Lower leg skin (tissue), 4 donors: ENCODE measurements at regions not wholly inside any gene's neighbourhood (a gene's known extent, or its start where the extent isn't known, plus 50 kb on each side); places are given as distances from the start of the nearest gene placed in this dataset.

ENCODE experiments used
- DNase-seq, 2 donors: peaks; one replicate each; pipeline ENCODE4 v3.0.0-alpha.2; 2019; ENCODE audit warnings: low spot score in 2 of 2
- H3K4me3 ChIP-seq: fragments of 200-600 bp; sonication (generic); 2 replicates; pipeline ENCODE4 v1.5.1; 2017; ENCODE audit warnings: mild to moderate bottlenecking, low read depth; ENCODE audit not compliant: poor library complexity, severe bottlenecking
- CTCF ChIP-seq, 3 donors: fragments of 450-650 bp; IDR thresholded peaks; one replicate each; pipeline ENCODE4 v1.5.1; 2016; ENCODE audit warnings: antibody characterized with exemption in 3 of 3, mild to moderate bottlenecking in 3 of 3, moderate library complexity in 2 of 3
- POLR2A ChIP-seq, 2 donors: fragments of 450-650 bp; IDR thresholded peaks; one replicate each; pipeline ENCODE4 v1.6.1; 2016 to 2017; ENCODE audit warnings: antibody characterized with exemption in 2 of 2, mild to moderate bottlenecking in 1 of 2, moderate library complexity in 1 of 2
- WGBS, 2 donors: methylation state at CpG; one replicate each; pipeline ENCODE4 v1.1.5; 2018; 5-methylcytosine and 5-hydroxymethylcytosine counted together
- intact Hi-C: fragments of 100-400 bp; cut with DNase I; formaldehyde crosslinking; loops from one replicate; pipeline ENCODE4 v1.15.0; 2023; ENCODE audit warnings: low total_unique reads

- 32 to 41% methylated on average over 7 to 8 of the region's 8 CpGs for WGBS, 2 donors
- intact Hi-C loops: no loop called here
- TF ChIP-seq CTCF (IDR thresholded peaks at IDR 0.05) (no peak), POLR2A (IDR thresholded peaks at IDR 0.05) (no peak)
- H3K4me3 ChIP-seq: no peak overlapping the region
- DNase-seq: no peak
Measured at GRCh38 chr19:28917621-28918020, 295.3 kb downstream of the UQCRFS1 start.

- TF ChIP-seq CTCF (IDR thresholded peaks at IDR 0.05) (no peak), POLR2A (IDR thresholded peaks at IDR 0.05) (no peak)
- no peak for DNase-seq
- 76 to 82% methylated on average over 8 of the region's 8 CpGs for WGBS, 2 donors
- no peak overlapping the region for H3K4me3 ChIP-seq
- intact Hi-C loops: no loop called here
Measured at GRCh38 chr19:28915737-28916460, 297.1 kb downstream of the UQCRFS1 start.

DNA sequence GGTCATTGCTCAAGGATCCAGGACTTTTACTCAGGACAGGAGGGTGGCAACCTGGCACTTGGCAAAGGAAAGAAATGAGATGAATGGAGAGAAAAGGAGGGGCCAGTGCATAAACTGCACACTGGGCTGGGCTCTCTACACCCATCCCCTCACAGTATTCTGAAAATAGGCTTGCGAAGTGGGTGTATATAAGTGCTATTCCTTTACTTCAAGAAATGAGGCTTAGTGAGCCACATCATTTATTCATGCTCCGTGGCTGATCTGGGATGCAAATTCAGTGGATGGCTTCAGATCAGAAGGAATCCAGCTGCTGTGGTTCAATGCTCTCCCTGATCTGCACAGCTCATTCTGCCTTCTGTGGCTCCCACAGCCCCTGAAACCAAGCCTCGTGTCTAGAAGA lies 297.7 kb downstream of the UQCRFS1 start:
- no peak for DNase-seq
- intact Hi-C loops: no loop called here
- 81 to 90% methylated on average over 3 of the region's 3 CpGs for WGBS, 2 donors
- TF ChIP-seq POLR2A (IDR thresholded peaks at IDR 0.05) (no peak), CTCF (IDR thresholded peaks at IDR 0.05) (no peak)
- no peak overlapping the region for H3K4me3 ChIP-seq

- DNase-seq: no peak
- H3K4me3 ChIP-seq: no peak overlapping the region
- intact Hi-C loops: no loop called here
- TF ChIP-seq CTCF (IDR thresholded peaks at IDR 0.05) (no peak), POLR2A (IDR thresholded peaks at IDR 0.05) (no peak)
Measured at GRCh38 chr19:28914173-28914572, 298.8 kb downstream of the UQCRFS1 start.

- intact Hi-C loops: no loop called here
- DNase-seq: no peak
- 70 to 71% methylated on average over 6 of the region's 6 CpGs for WGBS, 2 donors
- no peak overlapping the region for H3K4me3 ChIP-seq
- TF ChIP-seq POLR2A (IDR thresholded peaks at IDR 0.05) (no peak), CTCF (IDR thresholded peaks at IDR 0.05) (no peak)
Measured at GRCh38 chr19:28913626-28914025, 299.3 kb downstream of the UQCRFS1 start.

GRCh38 chr19:28908941-28909340 lies 304.0 kb downstream of the UQCRFS1 start:
- TF ChIP-seq POLR2A (IDR thresholded peaks at IDR 0.05) (no peak), CTCF (IDR thresholded peaks at IDR 0.05) (no peak)
- DNase-seq: no peak
- H3K4me3 ChIP-seq: no peak overlapping the region
- WGBS, 2 donors: 71 to 94% methylated on average over 8 of the region's 8 CpGs
- intact Hi-C loops: no loop called here
